ENCODE measurements at regions not wholly inside any gene's neighbourhood (a gene's known extent, or its start where the extent isn't known, plus 50 kb on each side); places are given as distances from the start of the nearest gene placed in this dataset.

DNA sequence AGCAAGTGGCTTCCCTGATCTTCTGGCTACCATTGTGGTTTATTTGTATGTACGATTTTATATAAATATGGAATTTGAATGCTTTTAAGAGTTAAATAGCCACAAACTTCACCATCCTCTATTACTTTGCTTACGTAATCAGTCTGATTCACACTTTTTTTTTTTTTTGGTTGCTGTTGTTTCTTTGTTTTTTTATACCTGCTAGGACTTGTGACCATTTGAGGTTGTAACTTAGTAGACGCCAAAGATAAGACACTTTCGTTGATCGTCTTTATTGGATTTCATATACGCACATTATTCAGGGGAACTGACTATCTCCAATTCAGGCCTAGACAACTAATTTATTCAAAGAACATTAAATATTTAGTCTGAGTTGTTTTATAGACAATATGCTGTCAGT lies 559.0 kb downstream of the CBLN4 start:
- TF ChIP-seq POLR2A (IDR thresholded peaks at IDR 0.05) (no peak), EP300 (IDR thresholded peaks at IDR 0.05) (no peak), POLR2AphosphoS5 (IDR thresholded peaks at IDR 0.05) (no peak)
- TF ChIP-seq, protein P1, sequence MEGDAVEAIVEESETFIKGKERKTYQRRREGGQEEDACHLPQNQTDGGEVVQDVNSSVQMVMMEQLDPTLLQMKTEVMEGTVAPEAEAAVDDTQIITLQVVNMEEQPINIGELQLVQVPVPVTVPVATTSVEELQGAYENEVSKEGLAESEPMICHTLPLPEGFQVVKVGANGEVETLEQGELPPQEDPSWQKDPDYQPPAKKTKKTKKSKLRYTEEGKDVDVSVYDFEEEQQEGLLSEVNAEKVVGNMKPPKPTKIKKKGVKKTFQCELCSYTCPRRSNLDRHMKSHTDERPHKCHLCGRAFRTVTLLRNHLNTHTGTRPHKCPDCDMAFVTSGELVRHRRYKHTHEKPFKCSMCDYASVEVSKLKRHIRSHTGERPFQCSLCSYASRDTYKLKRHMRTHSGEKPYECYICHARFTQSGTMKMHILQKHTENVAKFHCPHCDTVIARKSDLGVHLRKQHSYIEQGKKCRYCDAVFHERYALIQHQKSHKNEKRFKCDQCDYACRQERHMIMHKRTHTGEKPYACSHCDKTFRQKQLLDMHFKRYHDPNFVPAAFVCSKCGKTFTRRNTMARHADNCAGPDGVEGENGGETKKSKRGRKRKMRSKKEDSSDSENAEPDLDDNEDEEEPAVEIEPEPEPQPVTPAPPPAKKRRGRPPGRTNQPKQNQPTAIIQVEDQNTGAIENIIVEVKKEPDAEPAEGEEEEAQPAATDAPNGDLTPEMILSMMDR (IDR thresholded peaks at IDR 0.05), result no peak
